ENCODE measurements at regions not wholly inside any gene's neighbourhood (a gene's known extent, or its start where the extent isn't known, plus 50 kb on each side); places are given as distances from the start of the nearest gene placed in this dataset.
"Not testable (repeated sequence)": the region's sequence is repeated elsewhere in the genome, so short reads cannot be mapped to it uniquely, and the experiment has no call there.

DNA sequence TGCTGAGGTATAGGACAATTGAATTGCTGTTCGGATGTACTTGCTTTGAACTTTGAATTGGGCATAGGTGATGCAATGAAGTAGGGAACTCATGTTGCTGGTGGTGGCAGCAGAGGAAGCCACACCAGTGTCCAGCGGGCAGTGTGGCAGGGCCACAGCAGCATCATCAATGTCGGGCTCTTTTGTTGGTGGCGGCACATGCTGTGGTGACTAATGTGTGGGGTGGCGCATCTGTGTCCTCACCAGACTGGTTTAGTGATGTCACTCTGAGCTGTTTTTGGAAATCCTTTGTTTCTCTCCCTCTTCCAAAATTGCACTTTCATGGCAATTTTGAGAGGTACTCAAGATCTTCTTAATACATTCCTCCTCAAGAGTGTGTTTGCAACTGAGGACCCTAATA lies 187.6 kb downstream of the ETNK1 start:
- DNase-seq: no peak

GRCh38 chr12:22821985-22822384 lies 197.0 kb downstream of the ETNK1 start:
- no peak for DNase-seq

- no peak for DNase-seq
Observed at GRCh38 chr12:22826026-22826425, 201.1 kb downstream of the ETNK1 start.

- not testable (repeated sequence) for DNase-seq
Observed at GRCh38 chr12:22826446-22826981, 201.5 kb downstream of the ETNK1 start.

- DNase-seq: no peak
Observed at GRCh38 chr12:22828066-22828465, 203.1 kb downstream of the ETNK1 start.

GRCh38 chr12:22835431-22835830 lies 210.5 kb downstream of the ETNK1 start:
- no peak for DNase-seq

- DNase-seq: no peak
Observed at GRCh38 chr12:22850185-22850584, 225.2 kb downstream of the ETNK1 start.

GRCh38 chr12:22851532-22851931 lies 226.6 kb downstream of the ETNK1 start:
- no peak for DNase-seq

DNA sequence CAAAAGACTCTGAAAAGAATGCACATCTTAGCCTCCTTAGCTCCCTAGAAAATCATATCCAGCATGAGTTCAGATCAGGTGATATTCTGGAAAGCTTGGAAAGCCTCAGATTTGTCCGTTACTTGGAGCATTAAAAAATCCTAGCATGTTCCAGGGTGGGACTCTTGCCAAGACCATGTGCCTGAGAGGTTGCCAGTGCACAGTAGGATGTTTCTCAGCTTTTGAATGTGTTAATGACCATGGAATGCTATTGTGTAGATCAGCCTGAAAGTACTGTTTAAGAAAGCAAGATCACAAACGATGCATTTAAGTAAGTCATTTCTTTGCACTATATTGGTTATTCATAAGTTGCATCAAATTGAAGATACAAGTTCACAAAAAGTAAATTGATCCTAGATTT lies 230.5 kb downstream of the ETNK1 start:
- DNase-seq: no peak

- no peak for DNase-seq
Observed at GRCh38 chr12:22856178-22856577, 231.2 kb downstream of the ETNK1 start.

- DNase-seq: no peak
Observed at GRCh38 chr12:22858849-22859570, 234.0 kb downstream of the ETNK1 start.

- DNase-seq: no peak
Observed at GRCh38 chr12:22860926-22861325, 236.0 kb downstream of the ETNK1 start.

GRCh38 chr12:22865822-22866221 lies 240.9 kb downstream of the ETNK1 start:
- DNase-seq: no peak

GRCh38 chr12:22866406-22866805 lies 241.4 kb downstream of the ETNK1 start:
- no peak for DNase-seq

DNA sequence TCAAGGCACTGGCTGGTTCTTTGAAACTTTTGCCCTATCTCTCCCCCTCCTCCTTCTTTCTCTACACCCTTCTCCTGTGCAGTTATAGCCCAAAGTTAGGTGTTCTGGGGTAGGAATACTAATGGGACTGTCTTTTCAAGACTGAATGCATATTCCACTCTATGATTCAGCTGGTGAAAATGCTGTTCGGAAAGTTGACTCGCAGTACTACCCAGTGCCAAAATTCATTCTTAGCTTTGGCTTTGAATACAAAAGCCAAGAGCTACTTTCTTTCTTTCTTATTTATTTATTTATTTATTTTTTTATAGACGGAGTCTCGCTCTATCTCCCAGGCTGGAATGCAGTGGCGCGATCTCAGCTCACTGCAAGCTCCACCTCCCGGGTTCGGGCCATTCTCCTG lies 249.2 kb downstream of the ETNK1 start:
- DNase-seq: no peak

DNA sequence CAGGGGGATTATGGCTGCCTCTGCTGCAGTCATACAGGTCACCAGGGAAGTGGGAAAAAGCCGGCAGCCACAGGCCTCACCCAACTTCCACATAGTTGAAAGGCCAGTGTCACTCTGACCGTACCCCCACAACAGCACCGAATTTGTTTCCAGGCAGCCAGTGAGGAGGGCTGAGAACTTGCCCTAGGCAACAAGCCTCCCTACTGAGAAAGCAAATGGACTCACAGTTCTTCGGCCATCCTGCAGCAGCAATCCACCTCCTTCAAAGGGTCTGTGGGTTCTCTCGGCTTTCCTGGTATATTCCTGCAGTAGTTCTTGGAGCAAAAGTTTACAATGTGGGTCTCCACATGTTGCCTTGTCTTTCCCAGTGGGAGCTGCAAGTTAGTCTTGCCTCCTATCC lies 251.3 kb downstream of the ETNK1 start:
- no peak for DNase-seq

DNA sequence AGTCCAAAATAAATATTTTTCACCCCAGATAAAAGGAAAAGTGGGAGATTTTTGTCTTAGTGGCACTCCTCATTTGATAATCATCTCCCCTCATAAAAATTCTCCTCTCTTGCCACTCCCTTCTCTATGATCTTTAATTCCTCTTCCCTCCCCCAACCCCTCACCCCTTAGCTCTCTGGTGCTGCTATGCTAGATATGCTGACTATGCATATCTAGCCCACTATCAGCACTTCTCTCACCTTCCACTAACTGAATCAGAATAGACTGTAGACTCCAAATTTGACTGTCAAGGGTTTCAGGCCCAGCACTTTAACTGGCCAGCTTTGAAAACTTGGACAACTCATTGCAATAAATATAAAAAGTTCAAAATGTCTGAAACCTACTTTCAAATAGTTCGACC lies 254.2 kb downstream of the ETNK1 start:
- no peak for DNase-seq

DNA sequence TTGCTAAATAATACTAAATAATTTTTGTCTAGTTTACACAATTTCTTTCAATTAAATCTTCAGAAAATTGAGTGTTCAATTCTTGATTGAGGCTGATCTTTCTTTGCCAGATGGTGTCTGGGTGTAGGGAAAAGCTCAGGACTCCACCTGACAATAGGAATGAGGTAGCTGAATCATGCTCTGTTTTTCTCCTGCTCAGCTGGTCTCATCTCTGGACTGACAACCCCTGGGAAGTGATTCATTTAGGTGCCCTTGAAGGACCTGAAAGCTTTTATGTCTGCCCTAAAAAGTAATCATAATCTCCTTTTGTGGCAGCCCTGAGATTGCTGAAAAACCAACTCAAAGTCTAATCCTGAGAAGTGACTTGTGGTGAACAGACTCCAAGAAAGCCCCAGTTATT lies 255.4 kb downstream of the ETNK1 start:
- DNase-seq: no peak

DNA sequence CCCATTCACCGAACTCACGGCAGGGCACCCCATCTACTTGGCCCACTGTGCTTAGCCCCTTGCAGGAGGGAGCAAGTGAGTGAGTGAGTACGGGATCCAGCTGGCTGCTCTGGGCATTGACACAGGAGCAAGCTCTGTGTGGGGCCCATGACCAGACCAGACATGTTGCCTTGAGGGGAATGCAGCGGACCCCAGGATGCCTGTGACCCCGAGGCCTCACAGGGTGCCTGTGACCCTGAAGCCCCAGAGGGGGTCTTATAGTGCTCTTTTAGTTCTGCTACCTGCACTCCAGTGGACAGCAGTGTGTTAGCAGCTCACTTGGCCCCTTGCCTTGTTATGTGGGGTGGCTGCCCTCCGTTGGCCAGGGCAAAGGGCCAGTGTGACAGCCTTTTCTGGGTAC lies 255.8 kb downstream of the ETNK1 start:
- DNase-seq: no peak

DNA sequence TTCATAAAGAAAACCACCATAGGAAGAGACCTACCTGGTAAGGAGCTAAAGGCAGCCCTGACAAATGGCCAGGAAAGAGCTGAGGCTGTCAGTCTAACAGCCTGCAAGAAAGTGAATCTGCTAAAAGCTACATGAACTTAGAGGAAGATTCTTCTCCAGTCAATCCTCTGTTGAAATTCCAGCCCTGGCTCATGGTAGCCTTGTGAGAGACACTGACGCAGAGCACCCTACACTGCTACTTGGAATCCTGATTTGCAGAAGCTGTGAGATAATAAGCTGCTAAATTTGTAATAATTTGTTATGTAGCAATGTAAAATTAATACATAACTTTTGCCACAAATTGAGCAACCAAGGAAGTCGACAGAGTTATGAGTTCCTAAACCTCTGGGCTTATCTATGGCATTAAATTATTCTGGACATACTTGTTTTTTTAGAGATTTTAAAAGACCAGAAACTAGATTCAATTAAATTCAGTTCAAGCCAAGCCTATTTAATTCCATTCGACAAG lies 257.0 kb downstream of the ETNK1 start:
- DNase-seq: no peak

DNA sequence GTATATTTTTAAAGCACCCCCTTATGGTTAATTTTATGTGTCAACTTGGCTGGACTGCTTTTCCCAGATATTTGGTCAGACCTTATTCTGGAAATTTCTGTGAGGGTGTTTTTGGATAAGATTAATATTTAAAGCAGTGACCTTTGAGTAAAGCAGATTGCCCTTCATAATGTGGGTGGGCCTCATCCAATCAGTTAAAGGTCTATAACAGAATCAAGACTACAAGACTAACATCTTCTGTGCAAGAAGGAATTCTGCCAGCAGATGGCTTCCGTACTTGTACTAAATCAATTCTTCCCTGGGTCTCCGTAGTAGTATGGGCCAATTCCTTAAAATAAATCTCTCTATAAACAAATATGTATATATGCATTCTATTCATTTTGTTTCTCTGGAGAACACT lies 257.6 kb downstream of the ETNK1 start:
- no peak for DNase-seq

GRCh38 chr12:22893878-22894277 lies 268.9 kb downstream of the ETNK1 start:
- DNase-seq: no peak

- no peak for DNase-seq
Observed at GRCh38 chr12:22899184-22899583, 274.2 kb downstream of the ETNK1 start.

GRCh38 chr12:22900401-22900800 lies 275.4 kb downstream of the ETNK1 start:
- no peak for DNase-seq

DNA sequence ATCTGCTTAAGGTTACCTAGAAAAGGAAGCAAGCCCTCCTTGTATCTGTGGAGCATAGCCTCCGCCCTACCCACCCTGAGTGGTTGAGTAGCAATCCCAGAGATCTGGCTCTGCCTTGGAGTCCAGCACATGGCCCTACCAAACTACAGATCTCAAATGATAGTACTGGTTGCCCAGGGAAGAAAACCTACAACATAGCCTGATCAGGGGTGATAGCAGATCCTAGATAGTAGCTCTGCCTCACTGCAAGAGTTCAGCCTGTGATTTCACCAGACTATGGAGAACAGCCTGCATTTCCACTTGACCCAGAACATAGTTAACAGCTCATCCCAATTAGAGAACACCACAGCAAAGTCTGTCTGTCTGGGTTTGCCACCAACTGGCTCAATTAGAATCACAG lies 279.5 kb downstream of the ETNK1 start:
- DNase-seq: no peak

Data from SHP77 treated with DMSO at 0.1 percent for 48 hours (cell line).